GM18520 (cell line): ENCODE measurements at regions not wholly inside any gene's neighbourhood (a gene's known extent, or its start where the extent isn't known, plus 50 kb on each side); places are given as distances from the start of the nearest gene placed in this dataset.

Source experiments
- ATAC-seq: cut with Tn5 transposase; IDR thresholded peaks from one replicate; pipeline ENCODE4 v1.9.1; 2021; ENCODE audit not compliant: unreplicated experiment

DNA sequence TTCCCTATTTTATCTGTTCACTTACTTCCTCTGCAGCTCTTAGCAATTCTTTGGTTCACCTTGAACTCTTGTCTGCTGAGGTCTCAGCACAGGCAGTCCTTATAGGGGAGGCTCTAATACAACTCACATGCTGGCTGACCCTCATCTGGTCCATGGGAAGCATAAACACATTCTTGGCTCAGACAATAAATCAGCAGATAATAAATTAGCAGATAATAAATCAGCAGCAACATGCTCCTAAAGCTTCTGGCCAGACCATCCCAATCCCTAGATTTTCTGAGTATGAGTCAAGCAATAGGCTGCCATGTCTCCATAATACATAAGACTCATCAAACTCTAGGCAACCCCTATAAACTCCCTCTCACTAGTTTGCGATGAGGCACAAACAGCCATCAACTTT is 208.6 kb upstream of the STEAP4 start:
- no peak for ATAC-seq

DNA sequence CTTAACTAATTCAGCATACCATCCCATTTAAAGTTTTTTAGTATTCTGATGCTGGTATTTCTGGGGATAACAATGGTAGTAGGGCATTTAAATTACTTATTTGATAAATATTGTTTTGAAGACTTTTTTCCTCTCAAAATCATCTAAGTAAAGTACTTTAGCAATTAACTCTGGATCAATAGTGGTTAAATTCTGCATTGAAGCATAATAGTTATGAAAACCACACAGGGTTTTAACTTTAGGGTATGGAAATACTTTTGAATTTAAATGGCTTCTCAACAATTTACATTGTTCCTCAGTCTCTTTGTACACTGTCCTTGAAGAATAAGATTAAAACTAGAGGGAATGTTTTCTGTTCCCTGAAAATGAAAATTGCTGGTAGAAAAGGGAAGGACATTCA is 202.6 kb upstream of the STEAP4 start:
- no peak for ATAC-seq

DNA sequence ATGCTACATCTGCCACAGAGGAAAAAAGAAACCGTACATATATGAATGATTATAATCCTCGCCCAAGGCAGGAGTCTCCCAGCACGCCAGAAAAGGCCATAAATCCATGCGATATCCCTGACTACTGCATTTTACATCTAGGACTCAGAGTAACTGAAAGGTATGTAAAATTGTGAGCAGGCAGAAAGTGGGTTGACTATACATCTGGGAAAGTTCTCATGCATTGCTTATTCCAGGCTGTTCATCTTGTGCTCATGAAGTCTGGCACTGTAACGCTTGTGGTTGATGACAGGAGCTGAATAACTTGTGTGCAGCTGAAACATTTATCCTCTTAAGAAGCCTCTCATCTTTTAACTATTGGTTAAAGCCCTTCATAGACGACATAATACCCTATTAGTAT is 193.4 kb upstream of the STEAP4 start:
- no peak for ATAC-seq

DNA sequence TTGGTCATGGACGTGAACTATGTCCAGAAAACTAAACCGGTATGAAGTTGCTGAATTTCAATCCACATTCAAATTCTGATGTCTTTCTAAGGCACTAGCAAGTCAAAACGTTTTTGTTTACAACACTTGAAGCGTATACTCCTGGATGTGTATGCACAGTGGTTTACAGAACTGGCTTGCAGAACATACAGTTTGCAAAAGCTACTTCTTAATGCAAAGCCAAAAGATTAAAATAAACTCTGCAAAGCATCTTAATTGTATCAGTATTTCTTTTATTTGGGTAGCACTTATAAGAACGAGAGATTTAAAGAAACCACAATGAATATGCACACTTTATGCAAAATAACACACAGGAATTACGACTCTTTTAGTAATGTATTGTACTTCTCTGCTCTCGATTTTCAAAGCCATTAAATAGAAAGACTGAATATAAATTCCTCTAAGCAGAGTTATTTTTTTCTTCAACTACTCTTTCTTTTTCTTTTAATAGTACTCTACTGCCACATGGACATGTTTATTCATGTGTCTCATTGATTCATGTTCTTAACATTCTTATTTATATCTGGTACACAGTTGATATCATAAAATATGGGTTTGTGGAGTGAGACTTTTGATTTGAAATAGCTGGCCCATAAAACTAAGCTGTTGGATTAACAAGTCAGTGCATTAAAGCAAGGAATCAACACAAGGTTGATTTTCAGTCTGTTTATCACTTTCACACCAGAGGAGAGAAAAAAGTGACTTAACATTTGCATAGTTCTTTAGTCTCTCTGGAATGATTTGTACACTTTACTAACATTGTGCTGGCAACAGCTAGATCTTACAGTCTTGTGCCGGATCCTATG is 189.4 kb upstream of the STEAP4 start:
- no peak for ATAC-seq

DNA sequence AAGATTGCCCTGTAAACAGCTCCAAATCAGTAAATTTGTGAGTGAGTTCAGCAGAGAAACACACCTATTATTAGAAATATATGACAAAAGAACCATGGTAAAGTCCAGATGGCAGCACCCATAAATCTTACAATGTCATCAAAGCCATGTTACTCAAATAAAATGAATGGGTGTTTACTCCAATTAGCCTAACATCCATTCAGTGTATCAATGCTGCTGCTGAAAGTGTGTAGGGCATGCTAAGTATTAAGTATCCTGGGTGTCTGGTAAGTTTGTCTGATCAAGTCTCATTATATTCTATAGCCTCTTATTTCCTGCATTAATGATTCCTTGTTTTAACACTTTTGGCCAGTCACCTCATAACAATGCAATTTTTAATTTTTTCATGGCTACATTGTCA is 185.5 kb upstream of the STEAP4 start:
- no peak for ATAC-seq

DNA sequence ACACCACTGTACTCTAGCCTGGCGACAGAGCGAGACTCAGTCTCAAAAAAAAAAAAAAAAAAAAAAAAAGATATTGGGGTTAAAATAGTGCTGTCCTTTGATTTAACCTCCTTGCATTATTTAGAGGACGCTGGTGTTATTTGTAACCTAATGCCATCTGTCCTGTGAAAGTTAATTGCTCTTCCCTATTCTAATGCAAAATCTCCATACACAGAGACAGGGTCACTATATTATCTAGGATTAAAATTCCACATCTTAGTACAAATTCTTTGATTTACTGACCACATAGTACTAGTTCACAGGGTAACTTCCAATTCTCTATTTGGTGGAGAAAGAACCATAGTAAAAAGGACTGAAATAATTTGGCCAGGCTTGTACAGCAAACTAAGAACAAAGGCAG is 184.2 kb upstream of the STEAP4 start:
- no peak for ATAC-seq

DNA sequence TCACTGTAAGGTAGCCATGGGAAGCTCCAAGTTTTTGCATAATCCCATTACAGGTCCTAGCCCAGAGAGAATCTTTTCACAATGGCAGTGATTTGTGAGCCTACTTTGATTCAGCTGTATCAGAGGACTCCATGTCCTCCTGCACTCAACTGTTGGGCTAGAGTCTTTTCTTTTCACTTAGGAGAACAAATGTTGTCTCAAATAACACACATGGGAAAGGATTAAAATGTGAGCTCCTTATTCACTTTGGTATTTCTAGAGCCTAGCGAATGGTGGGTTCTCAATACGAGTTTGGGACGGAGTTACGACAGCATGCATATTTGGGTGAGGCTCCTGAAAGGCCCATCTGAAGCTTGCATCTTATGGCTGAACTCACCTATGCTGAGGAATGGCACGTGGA is 183.5 kb upstream of the STEAP4 start:
- no peak for ATAC-seq

DNA sequence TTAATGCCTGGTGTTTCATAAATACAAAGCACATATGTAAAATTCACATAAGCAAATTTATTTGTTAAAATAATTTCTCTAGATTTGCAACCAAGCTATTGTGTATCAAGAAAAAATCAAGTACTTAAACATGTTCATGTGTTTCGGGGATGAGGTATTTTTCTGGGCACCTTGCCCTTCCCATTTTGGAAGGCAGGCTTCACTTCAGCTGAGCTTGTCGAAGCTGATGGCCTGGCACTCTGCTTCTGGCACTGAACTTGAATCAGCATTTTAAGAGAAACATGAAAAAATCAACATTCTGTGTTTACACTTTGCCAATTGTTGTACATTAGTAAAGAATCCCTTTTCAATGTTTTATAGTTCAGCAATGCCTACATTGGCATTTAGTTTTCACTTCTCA is 179.1 kb upstream of the STEAP4 start:
- ATAC-seq = no peak

DNA sequence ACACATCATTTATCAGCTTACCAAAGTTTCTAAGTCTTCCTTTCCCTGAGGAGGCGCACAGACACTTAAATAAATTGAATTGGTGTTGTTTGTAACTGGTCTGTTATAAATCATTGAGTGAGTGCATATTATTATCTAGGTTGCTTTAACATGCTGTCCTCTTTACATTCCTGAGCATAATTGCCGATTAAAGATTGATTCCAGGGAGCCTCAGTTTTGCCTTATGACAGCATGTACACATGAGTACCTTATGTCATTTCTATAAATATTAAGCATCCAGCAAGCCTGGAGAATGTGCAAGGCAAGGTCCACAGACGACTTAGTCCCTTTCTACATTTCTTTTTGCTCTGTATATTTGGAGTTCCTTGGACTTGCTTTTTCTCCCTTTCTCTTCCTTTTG is 177.9 kb upstream of the STEAP4 start:
- ATAC-seq = no peak

DNA sequence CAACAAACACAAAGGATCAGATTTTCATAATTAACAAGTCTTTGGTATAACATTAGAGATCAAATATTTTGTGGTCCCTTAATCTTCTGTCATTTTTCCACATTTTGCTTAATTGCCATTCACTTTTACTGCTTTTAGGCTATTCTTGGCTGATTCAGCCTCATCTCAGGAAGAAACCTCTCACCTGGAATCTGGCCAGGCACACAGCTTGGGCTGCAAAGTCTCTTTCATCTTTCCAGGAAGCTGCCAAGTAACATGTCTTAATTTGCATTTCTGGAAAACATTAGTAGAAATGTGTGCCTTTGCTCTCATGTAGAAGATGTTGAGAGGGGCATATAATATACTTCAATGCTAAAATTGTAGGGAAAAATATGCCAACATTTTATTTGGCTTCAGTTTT is 174.2 kb upstream of the STEAP4 start:
- ATAC-seq = no peak

DNA sequence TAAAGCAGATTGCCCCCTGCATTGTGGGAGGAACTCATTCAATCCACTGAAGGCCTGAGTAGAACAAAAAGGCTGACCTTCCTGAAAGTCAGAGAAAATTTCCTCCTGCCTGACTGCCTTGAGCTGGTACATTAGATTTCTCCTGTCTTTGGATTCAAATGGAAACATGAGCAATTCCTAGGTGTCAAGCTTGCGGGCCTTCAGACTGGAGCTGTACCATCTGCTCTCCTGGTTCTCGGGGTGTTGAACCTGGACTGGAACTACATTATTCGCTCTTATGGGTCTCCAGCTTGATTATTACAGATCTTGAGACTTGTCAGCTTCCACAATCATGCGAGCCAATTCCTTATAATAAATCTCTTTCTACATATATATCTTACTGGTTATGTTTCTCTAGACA is 173.6 kb upstream of the STEAP4 start:
- ATAC-seq = no peak

DNA sequence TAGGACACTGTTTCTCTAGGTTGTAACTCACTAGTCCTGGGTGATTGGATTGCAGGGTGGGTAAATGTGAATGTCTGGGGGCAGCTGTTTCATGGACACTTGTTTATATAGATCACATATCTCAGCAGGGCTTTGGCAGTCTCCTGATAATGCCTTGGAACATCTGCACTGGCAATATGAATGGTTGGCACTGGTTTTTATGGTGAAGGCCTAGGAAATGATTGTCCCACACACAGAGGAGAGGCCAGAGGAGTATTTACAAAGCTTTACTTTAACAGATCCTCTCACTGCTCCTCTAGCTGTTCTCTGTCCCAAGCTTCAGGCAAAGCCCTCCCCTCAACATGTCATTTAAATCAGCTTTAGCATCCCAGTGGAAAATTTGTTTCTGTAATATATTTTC is 171.3 kb upstream of the STEAP4 start:
- no peak for ATAC-seq

DNA sequence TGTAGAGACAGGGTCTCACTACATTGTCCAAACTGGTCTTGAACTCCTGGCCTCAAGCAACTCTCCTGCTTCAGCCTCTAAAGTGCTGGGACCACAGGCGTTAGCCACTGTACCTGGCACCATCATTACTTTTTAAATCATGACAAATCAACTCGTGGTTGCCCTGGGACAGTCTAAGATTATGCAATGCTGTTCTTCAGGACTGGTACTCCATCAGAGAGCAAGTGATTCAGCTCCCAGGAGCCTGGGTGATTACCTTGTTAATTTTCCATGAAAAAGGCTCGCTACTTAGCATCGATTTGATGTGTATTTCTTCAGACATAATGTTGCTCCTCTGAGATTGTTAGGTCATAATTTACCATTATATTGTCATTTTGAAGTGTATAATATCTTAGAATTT is 158.9 kb upstream of the STEAP4 start:
- ATAC-seq = no peak

DNA sequence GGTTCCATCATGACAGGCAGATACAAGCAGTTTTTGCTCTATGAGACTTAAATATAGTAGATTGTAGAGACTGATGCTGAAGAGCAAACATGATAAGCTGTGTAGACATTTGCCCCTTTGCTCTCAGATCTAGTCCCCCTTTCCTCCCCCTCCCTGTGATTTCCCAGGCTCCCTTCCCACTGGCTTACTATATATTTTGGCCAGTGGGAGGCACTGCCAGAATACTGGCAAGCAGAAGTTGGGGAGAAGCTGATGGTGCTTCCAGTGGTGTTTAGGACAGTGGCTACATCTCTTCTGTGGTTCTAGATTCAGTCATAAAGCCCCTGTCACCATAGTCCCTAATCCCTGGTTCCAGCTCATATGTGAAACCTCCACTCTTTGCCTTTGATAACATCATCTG is 156.1 kb upstream of the STEAP4 start:
- no peak for ATAC-seq

DNA sequence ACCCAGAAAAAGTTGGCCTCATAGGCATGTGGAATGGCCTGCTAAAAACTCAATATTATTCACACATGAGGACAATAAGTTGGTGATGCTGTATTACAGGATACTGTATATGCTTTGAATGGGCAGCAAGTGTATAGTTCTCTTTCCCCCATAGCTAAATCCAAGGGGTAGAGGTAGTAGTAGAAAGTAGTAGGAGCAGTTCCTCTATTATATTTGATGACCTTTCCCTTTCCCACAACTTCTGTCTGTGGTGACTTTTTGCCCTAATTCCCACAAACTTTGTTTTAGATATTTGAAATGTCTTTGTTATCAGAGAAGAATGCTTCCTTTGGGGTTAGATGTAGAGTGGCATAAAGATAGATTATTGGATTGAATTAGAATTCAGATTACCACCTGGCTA is 154.0 kb upstream of the STEAP4 start:
- no peak for ATAC-seq

DNA sequence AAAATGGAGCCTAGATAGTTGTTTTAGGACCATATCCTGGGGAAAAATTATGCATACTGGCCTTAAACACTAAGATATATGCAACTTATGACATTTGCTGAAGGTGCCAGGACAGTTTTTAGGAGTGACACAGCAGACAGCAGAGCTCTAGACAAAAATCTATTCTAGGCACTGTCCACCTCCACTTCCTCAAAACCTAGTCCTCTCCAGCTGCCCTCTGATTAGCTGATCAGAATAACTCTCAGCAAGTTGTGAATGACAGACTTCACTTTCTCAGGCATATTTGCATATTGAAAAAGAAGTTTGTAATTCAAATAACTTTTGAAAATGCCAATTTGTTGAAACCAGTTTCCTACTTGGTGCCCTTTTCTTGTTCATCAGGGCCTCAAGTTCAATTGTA is 152.3 kb upstream of the STEAP4 start:
- ATAC-seq = no peak

DNA sequence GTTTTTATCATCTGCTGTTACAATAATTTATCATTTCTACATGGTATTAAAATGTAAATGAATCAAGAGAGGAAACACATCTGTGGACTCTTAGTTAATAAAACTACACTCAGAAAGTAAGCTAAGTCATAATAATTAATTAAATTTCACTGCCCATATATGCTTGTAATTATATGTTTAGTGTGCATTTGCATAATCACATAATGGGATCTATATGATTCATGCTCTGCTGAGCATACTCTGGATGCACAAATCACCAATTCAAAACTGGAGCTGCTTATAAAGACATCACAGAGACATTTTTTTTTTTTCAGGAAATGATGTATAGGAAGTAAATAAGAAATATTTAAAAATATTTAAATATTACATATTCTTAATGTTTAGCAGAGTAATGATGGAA is 151.6 kb upstream of the STEAP4 start:
- ATAC-seq = no peak

DNA sequence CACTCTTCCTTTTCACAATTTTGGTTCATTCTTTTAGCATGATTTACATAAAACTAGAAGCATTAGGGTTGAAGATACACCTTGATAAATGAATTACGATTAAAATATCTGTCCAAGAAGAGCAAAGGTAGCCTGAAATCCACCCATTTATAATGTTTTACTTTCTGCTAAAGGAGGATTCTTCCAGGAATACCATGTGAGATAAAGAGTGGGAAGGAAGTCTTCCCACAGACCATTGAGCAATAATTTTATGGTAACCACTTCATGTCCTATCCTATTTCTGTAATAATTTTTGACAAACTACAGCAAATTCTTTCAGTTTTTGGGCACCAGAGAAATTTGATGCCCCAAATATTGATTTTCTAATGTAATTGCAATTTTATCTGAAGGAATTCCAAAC is 150.6 kb upstream of the STEAP4 start:
- no peak for ATAC-seq

DNA sequence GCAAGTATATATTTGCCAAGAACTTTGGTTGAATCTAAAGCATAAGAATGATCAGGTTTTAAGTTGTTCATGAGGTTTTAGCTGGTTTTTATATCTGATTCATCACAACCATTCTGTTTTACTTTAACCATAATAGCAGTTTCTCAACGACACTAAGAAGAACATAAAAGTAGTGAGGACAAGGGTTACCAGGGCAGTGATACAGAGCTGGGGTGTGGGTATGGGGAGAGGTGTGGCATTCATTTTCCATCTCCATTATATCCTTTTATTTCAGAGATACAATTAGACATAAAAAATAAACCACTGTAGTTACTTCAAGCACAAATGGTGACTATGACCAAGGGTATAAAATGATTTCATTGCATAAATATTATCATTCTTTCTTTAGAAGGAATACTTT is 149.8 kb upstream of the STEAP4 start:
- ATAC-seq = no peak

DNA sequence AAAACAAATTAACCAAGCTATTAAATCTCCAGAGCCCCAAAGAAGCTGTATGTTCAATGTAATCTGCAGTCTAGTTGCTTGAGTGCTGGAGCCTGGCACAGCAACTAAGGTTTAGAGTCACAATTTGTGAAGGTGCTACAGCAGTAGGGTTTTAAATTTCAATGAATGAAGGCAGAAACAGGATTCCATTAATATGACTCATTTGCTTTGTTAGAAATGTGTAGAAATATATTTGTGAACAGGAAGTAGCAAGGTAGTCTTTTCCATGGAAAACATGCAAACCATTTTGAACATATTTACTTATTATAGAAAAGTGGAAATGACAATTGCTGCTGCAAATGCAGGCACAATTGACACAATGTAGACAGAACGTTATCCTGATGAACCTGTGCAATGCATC is 149.0 kb upstream of the STEAP4 start:
- ATAC-seq = no peak

DNA sequence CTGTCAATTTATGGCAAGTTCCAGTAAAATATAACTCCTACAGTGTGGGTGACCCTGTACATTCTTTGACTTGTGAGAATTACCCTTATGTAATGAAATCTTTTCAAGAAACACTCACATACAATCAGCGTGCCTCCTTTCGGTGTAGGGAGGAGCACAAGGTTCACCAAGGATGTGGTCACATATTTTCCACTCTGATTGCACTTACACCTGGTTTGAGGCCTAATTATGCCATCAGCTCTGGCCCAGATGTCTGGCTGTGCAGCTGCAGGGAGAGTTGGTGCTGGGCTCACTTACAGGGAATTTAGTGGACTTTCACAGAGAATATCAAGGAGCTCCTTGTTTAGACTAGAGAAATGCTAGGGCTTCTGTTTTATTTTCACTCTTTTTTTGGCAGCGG is 146.0 kb upstream of the STEAP4 start:
- ATAC-seq = peak; percentile 39

DNA sequence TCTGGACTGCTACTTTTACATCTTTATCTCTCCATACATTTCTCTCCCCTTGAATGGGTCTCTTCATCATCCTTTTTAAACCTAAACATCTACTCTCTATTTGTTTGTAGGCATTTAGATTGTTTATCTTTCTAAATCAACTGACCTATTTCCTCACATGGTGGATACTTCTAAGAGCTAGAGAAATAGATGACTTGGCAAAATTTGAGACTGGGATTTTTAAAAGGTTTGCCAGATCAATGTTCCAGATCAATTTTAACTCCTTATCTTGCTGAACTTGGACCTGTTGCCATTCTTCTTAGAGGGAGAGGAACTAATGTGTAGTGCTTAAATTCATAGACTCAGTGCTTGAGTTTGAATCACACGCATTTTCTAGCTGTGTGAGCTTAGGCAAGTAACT is 144.2 kb upstream of the STEAP4 start:
- no peak for ATAC-seq

DNA sequence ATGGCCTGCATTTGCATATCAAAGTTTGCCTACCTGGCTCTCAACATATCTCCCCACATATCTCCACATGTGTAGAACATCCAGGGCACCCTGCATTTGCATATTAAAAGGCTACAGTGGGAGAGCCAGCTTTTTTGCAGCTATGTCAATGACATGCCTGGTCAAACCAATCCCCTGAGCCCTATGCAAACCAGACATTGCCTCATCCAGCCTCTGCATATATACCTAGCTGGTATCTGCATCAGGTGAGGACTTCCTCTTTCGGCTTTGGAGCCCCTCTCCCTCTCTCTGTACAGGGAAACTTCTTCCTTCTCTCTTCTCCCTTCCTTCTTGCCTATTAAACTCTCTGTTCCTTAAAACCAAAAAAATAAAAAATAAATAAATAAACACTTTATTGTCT is 142.7 kb upstream of the STEAP4 start:
- ATAC-seq = no peak
